ENCODE measurements at regions not wholly inside any gene's neighbourhood (a gene's known extent, or its start where the extent isn't known, plus 50 kb on each side); places are given as distances from the start of the nearest gene placed in this dataset.

DNA sequence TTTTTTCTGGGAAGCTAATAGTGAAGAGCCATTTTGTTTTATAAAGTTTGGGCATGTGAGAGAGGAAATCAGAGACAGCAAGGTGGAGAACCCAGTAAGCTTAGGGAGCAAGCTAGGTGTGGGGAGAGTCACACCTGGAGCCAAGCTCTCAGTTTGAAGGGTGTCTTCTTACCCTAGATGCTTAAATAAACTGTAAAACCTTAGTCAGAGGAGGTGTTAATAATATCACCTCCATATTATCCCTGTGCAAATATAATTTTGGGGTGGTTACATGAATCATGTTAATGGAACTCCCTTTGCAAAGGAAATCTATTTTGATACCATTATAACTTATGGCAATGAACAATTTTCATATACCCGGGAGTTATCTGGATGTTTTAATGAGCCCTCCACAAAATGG, 246.2 kb upstream of the PLET1 start:
- Histone ChIP-seq H2BK5ac (ENCODE audit: low read depth, low read length) (no peak overlapping the region), H3K4me2 (ENCODE audit: insufficient read depth in 1 of 2, low read depth in 2 of 2, low read length in 2 of 2) (no peak overlapping the region), H4K91ac (replicated peaks; ENCODE audit: insufficient read length, low read length) (no peak overlapping the region), H3K36me3 (ENCODE audit: control insufficient read depth in 2 of 4, insufficient read depth in 4 of 4, low read length in 3 of 4) (no peaks in the 10 kb centered on the region), H3K4me1 (replicated peaks in 1 of 4; ENCODE audit: control insufficient read depth in 3 of 4, insufficient read depth in 4 of 4, low read length in 3 of 4) (no peaks in the 10 kb centered on the region; a peak in 1 of 7 replicates), H3K23ac (ENCODE audit: insufficient read length) (no peak overlapping the region), H3K4me3 (ENCODE audit: extremely low read depth in 1 of 4, insufficient read depth in 2 of 4, low read depth in 3 of 4, low read length in 4 of 4) (no peak overlapping the region), H2BK20ac (ENCODE audit: low read length) (no peak overlapping the region), H2AFZ (ENCODE audit: low read length) (no peak overlapping the region), H3K9me3 (ENCODE audit: insufficient read depth in 2 of 2, low read depth in 1 of 2, low read length in 1 of 2) (no peaks in the 10 kb centered on the region), H3K4ac (replicated peaks; ENCODE audit: insufficient read length, low read depth, low read length) (no peak overlapping the region), H2BK120ac (replicated peaks; ENCODE audit: low read depth, low read length) (no peak overlapping the region), H4K5ac (ENCODE audit: insufficient read length, low read depth, low read length) (no peak overlapping the region), H3K27me3 (replicated peaks in 1 of 4; ENCODE audit: control insufficient read depth in 3 of 4, extremely low read depth in 1 of 4, insufficient read depth in 3 of 4, low read length in 3 of 4) (no peaks in the 10 kb centered on the region), H3K14ac (ENCODE audit: insufficient read length) (no peak overlapping the region), H3K79me1 (ENCODE audit: low read depth, low read length) (no peaks in the 10 kb centered on the region), H3K56ac (replicated peaks; ENCODE audit: insufficient read length, low read depth, low read length) (no peak overlapping the region), H3K79me2 (ENCODE audit: control insufficient read depth in 1 of 2, insufficient read depth in 2 of 2, low read length in 2 of 2) (no peaks in the 10 kb centered on the region), H3K23me2 (ENCODE audit: low read depth, low read length) (no peaks in the 10 kb centered on the region), H3K27ac (ENCODE audit: low read depth, low read length) (no peak overlapping the region), H2BK15ac (ENCODE audit: low read length) (no peak overlapping the region), H2BK12ac (ENCODE audit: low read depth, low read length) (no peak overlapping the region), H4K20me1 (replicated peaks in 1 of 2; ENCODE audit: control insufficient read depth in 1 of 2, insufficient read depth in 2 of 2, low read length in 2 of 2) (no peaks in the 10 kb centered on the region), H4K8ac (ENCODE audit: extremely low read depth, insufficient read depth, low read length) (no peak overlapping the region), H3K18ac (ENCODE audit: extremely low read depth, low read length) (no peak overlapping the region), H3K9ac (replicated peaks in 1 of 4; ENCODE audit: extremely low read depth in 1 of 4, low read depth in 3 of 4, low read length in 3 of 4) (no peak overlapping the region), H2AK5ac (ENCODE audit: low read depth, low read length) (no peak overlapping the region)
- DNase-seq (ENCODE audit: low read depth in 1 of 2, low spot score in 2 of 2) (no peak), FAIRE-seq (no peak)
- POLR2A ChIA-PET (ENCODE audit: partially characterized antibody): no interaction called here
- CTCF ChIA-PET (ENCODE audit: partially characterized antibody): interaction anchor here (1.2 to 1.6 kb wide), 3 partner anchors 16 to 52 kb away, joined by 3 to 5 read pairs (median 4); no protein-coding TSS in a partner anchor
- 100% methylated on average over 1 of the region's 1 CpG; no CpG with 5 or more reads in 1 of the 2 experiments for WGBS, 2 experiments (ENCODE audit: extremely low coverage in 1 of 2, insufficient coverage in 1 of 2, insufficient read length in 1 of 2, insufficient replicate concordance in 2 of 2, low coverage in 1 of 2, low lambda C conversion rate in 2 of 2, missing lambda C conversion rate in 1 of 2)
- no peak for TF ChIP-seq BACH1 (IDR thresholded peaks at IDR 0.05; ENCODE audit: low read length)
- no peak for TF ChIP-seq BRCA1 (IDR thresholded peaks at IDR 0.05; ENCODE audit: low read depth, low read length)
- TF ChIP-seq RBBP5 (IDR thresholded peaks at IDR 0.05; ENCODE audit: borderline replicate concordance, low read depth, low read length): no peak
- TF ChIP-seq HDAC6 (IDR thresholded peaks at IDR 0.05; ENCODE audit: low read depth, low read length): no peak
- TF ChIP-seq, protein P1, sequence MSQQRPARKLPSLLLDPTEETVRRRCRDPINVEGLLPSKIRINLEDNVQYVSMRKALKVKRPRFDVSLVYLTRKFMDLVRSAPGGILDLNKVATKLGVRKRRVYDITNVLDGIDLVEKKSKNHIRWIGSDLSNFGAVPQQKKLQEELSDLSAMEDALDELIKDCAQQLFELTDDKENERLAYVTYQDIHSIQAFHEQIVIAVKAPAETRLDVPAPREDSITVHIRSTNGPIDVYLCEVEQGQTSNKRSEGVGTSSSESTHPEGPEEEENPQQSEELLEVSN (IDR thresholded peaks at IDR 0.05): no peak
- TF ChIP-seq GABPA (IDR thresholded peaks at IDR 0.05; ENCODE audit: borderline replicate concordance, insufficient read depth, low read length): no peak
- TF ChIP-seq PHF8 (conservative IDR thresholded peaks at IDR 0.05; ENCODE audit: low read depth, low read length): no peak
- TF ChIP-seq RXRA (IDR thresholded peaks at IDR 0.05; ENCODE audit: insufficient read depth, low read depth, low read length): no peak
- TF ChIP-seq TCF12 (IDR thresholded peaks at IDR 0.05; ENCODE audit: low read depth, low read length): no peak
- no peak for TF ChIP-seq TAF7 (optimal IDR thresholded peaks at IDR 0.05; ENCODE audit: borderline replicate concordance, low read depth, low read length)
- TF ChIP-seq EP300 (IDR thresholded peaks at IDR 0.05; ENCODE audit: borderline replicate concordance in 1 of 2, low read depth in 2 of 2, low read length in 2 of 2): no peak
- TF ChIP-seq MAFK (IDR thresholded peaks at IDR 0.05; ENCODE audit: low read depth, low read length): no peak
- TF ChIP-seq ASH2L (IDR thresholded peaks at IDR 0.05; ENCODE audit: low read length): no peak
- TF ChIP-seq SUZ12 (IDR thresholded peaks at IDR 0.05; ENCODE audit: low read length): no peak
- no peak for TF ChIP-seq GTF2F1 (IDR thresholded peaks at IDR 0.05; ENCODE audit: borderline replicate concordance, low read depth, low read length)

Data from H1 (cell line).